OCI-LY1 (cell line): ENCODE measurements at regions not wholly inside any gene's neighbourhood (a gene's known extent, or its start where the extent isn't known, plus 50 kb on each side); places are given as distances from the start of the nearest gene placed in this dataset.

ENCODE experiments used
- H2AFZ ChIP-seq: fragments of 200-600 bp; sonication (generic), shearing (Covaris generic); 2 replicates; pipeline ENCODE4 v1.6.0; 2014; ENCODE audit warnings: antibody characterized with exemption, mild to moderate bottlenecking, low read length
- H3F3A ChIP-seq: fragments of 200-600 bp; sonication (generic), shearing (Covaris generic); 2 replicates; pipeline ENCODE4 v1.6.0; 2014; ENCODE audit warnings: mild to moderate bottlenecking, antibody characterized with exemption, low read length, moderate library complexity; ENCODE audit not compliant: insufficient read depth
- H3K27ac ChIP-seq: fragments of 200-600 bp; sonication (generic); 2 replicates; pipeline ENCODE4 v1.5.1; 2014; ENCODE audit warnings: low read length, mixed run types, mild to moderate bottlenecking, low read depth; ENCODE audit not compliant: poor library complexity, severe bottlenecking
- H3K27me3 ChIP-seq: fragments of 200-600 bp; sonication (generic); 2 replicates; pipeline ENCODE4 v1.6.0; 2014; ENCODE audit warnings: antibody characterized with exemption, mild to moderate bottlenecking, low read length, moderate library complexity; ENCODE audit not compliant: insufficient read depth
- H3K36me3 ChIP-seq: fragments of 200-600 bp; sonication (generic); 2 replicates; pipeline ENCODE4 v1.6.1; 2014; ENCODE audit warnings: mild to moderate bottlenecking, antibody characterized with exemption, low read length, moderate library complexity, mixed read lengths; ENCODE audit not compliant: insufficient read depth
- H3K4me1 ChIP-seq: fragments of 200-600 bp; sonication (generic); 2 replicates; pipeline ENCODE4 v1.5.1; 2014; ENCODE audit warnings: mild to moderate bottlenecking, low read length, moderate library complexity; ENCODE audit not compliant: insufficient read depth, severe bottlenecking
- H3K4me2 ChIP-seq: fragments of 200-600 bp; sonication (generic), shearing (Covaris generic); 2 replicates; pipeline ENCODE4 v1.6.1; 2014; ENCODE audit warnings: low read length
- H3K4me3 ChIP-seq: fragments of 200-600 bp; sonication (generic); 2 replicates; pipeline ENCODE4 v1.5.1; 2014; ENCODE audit warnings: low read length, low read depth, mild to moderate bottlenecking, mixed read lengths; ENCODE audit not compliant: poor library complexity, severe bottlenecking
- H3K79me2 ChIP-seq: fragments of 200-600 bp; shearing (Covaris generic); 2 replicates; pipeline ENCODE4 v1.6.1; 2016; ENCODE audit warnings: mixed run types, low read length, mixed read lengths; ENCODE audit not compliant: insufficient read depth
- H3K9ac ChIP-seq: fragments of 200-600 bp; sonication (generic), shearing (Covaris generic); 2 replicates; pipeline ENCODE4 v1.6.1; 2014; ENCODE audit warnings: mild to moderate bottlenecking, low read length, mixed read lengths
- H3K9me2 ChIP-seq: fragments of 200-600 bp; sonication (generic), shearing (Covaris generic); 2 replicates; pipeline ENCODE4 v1.6.1; 2014; ENCODE audit warnings: low read depth, mild to moderate bottlenecking, low read length, mixed read lengths
- H3K9me3 ChIP-seq: fragments of 200-600 bp; shearing (Covaris generic); 2 replicates; pipeline ENCODE4 v1.6.1; 2014; ENCODE audit warnings: low read length, mixed read lengths
- H4K20me1 ChIP-seq: fragments of 200-600 bp; sonication (generic), shearing (Covaris generic); 2 replicates; pipeline ENCODE4 v1.6.0; 2016; ENCODE audit warnings: mild to moderate bottlenecking, low read length; ENCODE audit not compliant: insufficient read depth
- CTCF ChIP-seq: fragments of 200-600 bp; sonication (generic), shearing (Covaris generic); IDR thresholded peaks from 2 replicates; pipeline ENCODE4 v1.5.1; 2017; ENCODE audit warnings: mild to moderate bottlenecking, antibody characterized with exemption, low read length, moderate library complexity, mixed read lengths
- EZH2 ChIP-seq: fragments of 200-600 bp; sonication (generic), shearing (Covaris generic); IDR thresholded peaks from 2 replicates; pipeline ENCODE4 v1.8.0; 2017; ENCODE audit warnings: borderline replicate concordance, mixed run types, mild to moderate bottlenecking, antibody characterized with exemption, low read length, moderate library complexity, mixed read lengths

GRCh38 chr11:36809303-36809702 lies 211.3 kb upstream of the RAG2 start:
- no peaks in the 10 kb centered on the region for H3K9me2 ChIP-seq
- no peaks in the 10 kb centered on the region for H4K20me1 ChIP-seq
- H3K4me2 ChIP-seq: no peak overlapping the region
- no peak overlapping the region for H3K9ac ChIP-seq
- H3K36me3 ChIP-seq: no peaks in the 10 kb centered on the region
- TF ChIP-seq EZH2: no peak
- no peak for TF ChIP-seq CTCF
- H3K27ac ChIP-seq: no peak overlapping the region
- no peak overlapping the region for H3K4me3 ChIP-seq
- H2AFZ ChIP-seq: no peak overlapping the region
- no peaks in the 10 kb centered on the region for H3K9me3 ChIP-seq
- no peaks in the 10 kb centered on the region for H3K79me2 ChIP-seq
- H3F3A ChIP-seq: no peaks in the 10 kb centered on the region
- H3K27me3 ChIP-seq: no peaks in the 10 kb centered on the region
- H3K4me1 ChIP-seq: no peaks in the 10 kb centered on the region

- Histone ChIP-seq H3K9ac (no peak overlapping the region), H3F3A (no peaks in the 10 kb centered on the region)
Observed at GRCh38 chr11:36807871-36808270, 209.8 kb upstream of the RAG2 start.

GRCh38 chr11:36803084-36803483 lies 205.0 kb upstream of the RAG2 start:
- no peak overlapping the region for H3K27ac ChIP-seq
- no peak overlapping the region for H3K4me2 ChIP-seq
- no peaks in the 10 kb centered on the region for H3K27me3 ChIP-seq
- no peaks in the 10 kb centered on the region for H3F3A ChIP-seq
- H2AFZ ChIP-seq: no peak overlapping the region
- TF ChIP-seq CTCF (no peak), EZH2 (no peak)
- no peaks in the 10 kb centered on the region for H4K20me1 ChIP-seq
- H3K4me1 ChIP-seq: no peaks in the 10 kb centered on the region
- no peaks in the 10 kb centered on the region for H3K9me3 ChIP-seq
- H3K9ac ChIP-seq: no peak overlapping the region
- no peaks in the 10 kb centered on the region for H3K36me3 ChIP-seq
- no peaks in the 10 kb centered on the region for H3K9me2 ChIP-seq
- no peak overlapping the region for H3K4me3 ChIP-seq
- H3K79me2 ChIP-seq: no peaks in the 10 kb centered on the region

More at GRCh38 chr11:36807871-36808270, 209.8 kb upstream of the RAG2 start:
- Histone ChIP-seq H3K27ac (no peak overlapping the region), H3K27me3 (no peaks in the 10 kb centered on the region), H2AFZ (no peak overlapping the region), H3K4me1 (no peaks in the 10 kb centered on the region), H3K9me3 (no peaks in the 10 kb centered on the region), H3K4me3 (no peak overlapping the region), H4K20me1 (no peaks in the 10 kb centered on the region), H3K79me2 (no peaks in the 10 kb centered on the region), H3K9me2 (no peaks in the 10 kb centered on the region), H3K36me3 (no peaks in the 10 kb centered on the region), H3K4me2 (no peak overlapping the region)
- TF ChIP-seq CTCF (no peak), EZH2 (no peak)
